ENCODE measurements at regions not wholly inside any gene's neighbourhood (a gene's known extent, or its start where the extent isn't known, plus 50 kb on each side); places are given as distances from the start of the nearest gene placed in this dataset.
A peak's percentile ranks its signal among the peaks of the same experiment; 100 is the strongest.

GRCh38 chr2:4549666-4550210 is 846.4 kb downstream of the DCDC2C start:
- Mint-ChIP-seq H3K27me3 (ENCODE audit: insufficient read depth, low read depth) (no peaks in the 10 kb centered on the region), H3K4me1 (peaks cover 6% of the 10 kb centered on the region), H3K4me3 (no peak overlapping the region), H3K36me3 (no peaks in the 10 kb centered on the region), H3K27ac (no peak overlapping the region), H3K9me3 (no peaks in the 10 kb centered on the region)
- Histone ChIP-seq H3K9ac (no peak overlapping the region), H3F3A (ENCODE audit: low read depth) (no peaks in the 10 kb centered on the region), H3K36me3 (no peaks in the 10 kb centered on the region), H3K9me3 (ENCODE audit: low read depth) (no peaks in the 10 kb centered on the region), H3K4me1 (no peaks in the 10 kb centered on the region), H4K20me1 (ENCODE audit: low read depth) (no peaks in the 10 kb centered on the region), H2AFZ (replicated peaks) (no peak overlapping the region), H3K27ac (no peak overlapping the region), H3K4me2 (no peak overlapping the region), H3K79me2 (ENCODE audit: low read depth) (no peaks in the 10 kb centered on the region), H3K4me3 (no peak overlapping the region), H3K27me3 (no peaks in the 10 kb centered on the region)
- no peak for DNase-seq (ENCODE audit: low spot score)
- TF ChIP-seq CTCF (IDR thresholded peaks at IDR 0.05) (no peak), EZH2phosphoT487 (IDR thresholded peaks at IDR 0.05) (no peak), EZH2 (IDR thresholded peaks at IDR 0.05) (no peak)

GRCh38 chr2:4551691-4552474 is 848.5 kb downstream of the DCDC2C start:
- H3K27me3 Mint-ChIP-seq (ENCODE audit: insufficient read depth, low read depth): no peaks in the 10 kb centered on the region
- Histone ChIP-seq H3K36me3 (no peaks in the 10 kb centered on the region), H3K9me3 (ENCODE audit: low read depth) (no peaks in the 10 kb centered on the region), H2AFZ (replicated peaks) (no peak overlapping the region), H3K4me1 (no peaks in the 10 kb centered on the region), H3K79me2 (ENCODE audit: low read depth) (no peaks in the 10 kb centered on the region), H3K27me3 (no peaks in the 10 kb centered on the region), H4K20me1 (ENCODE audit: low read depth) (no peaks in the 10 kb centered on the region), H3K9ac (no peak overlapping the region), H3K4me2 (no peak overlapping the region), H3F3A (ENCODE audit: low read depth) (no peaks in the 10 kb centered on the region), H3K27ac (no peak overlapping the region), H3K4me3 (no peak overlapping the region)
- peaks cover 6% of the 10 kb centered on the region for H3K4me1 Mint-ChIP-seq
- H3K9me3 Mint-ChIP-seq: no peaks in the 10 kb centered on the region
- H3K36me3 Mint-ChIP-seq: no peaks in the 10 kb centered on the region
- H3K4me3 Mint-ChIP-seq: no peak overlapping the region
- no peak overlapping the region for H3K27ac Mint-ChIP-seq
- DNase-seq (ENCODE audit: low spot score): no peak
- TF ChIP-seq EZH2 (IDR thresholded peaks at IDR 0.05): no peak
- TF ChIP-seq EZH2phosphoT487 (IDR thresholded peaks at IDR 0.05): no peak

DNA sequence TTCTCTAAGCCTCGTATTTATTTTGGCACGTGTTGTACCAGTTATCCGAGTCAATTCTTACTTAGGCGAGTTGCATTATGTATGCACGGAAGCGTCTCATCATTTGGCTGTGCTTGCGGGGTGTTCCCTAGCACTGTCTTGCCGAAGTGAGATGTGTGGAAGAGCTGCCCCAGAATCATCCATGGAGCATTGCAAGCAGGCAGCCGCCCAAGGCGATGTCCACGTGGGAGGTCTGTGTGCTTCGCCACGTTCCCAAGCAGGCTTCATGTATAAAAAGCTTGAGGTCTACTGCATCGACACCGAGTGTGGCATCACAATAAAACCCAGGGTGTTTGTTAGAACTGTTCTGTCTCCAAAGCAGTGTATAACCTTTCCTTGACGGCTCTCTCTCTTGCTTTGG is 849.9 kb downstream of the DCDC2C start:
- Mint-ChIP-seq H3K4me1 (peaks cover 6% of the 10 kb centered on the region), H3K4me3 (no peak overlapping the region), H3K27me3 (ENCODE audit: insufficient read depth, low read depth) (no peaks in the 10 kb centered on the region), H3K36me3 (no peaks in the 10 kb centered on the region), H3K9me3 (no peaks in the 10 kb centered on the region), H3K27ac (no peak overlapping the region)
- H3K9ac ChIP-seq: no peak overlapping the region
- H4K20me1 ChIP-seq (ENCODE audit: low read depth): no peaks in the 10 kb centered on the region
- H3K4me3 ChIP-seq: no peak overlapping the region
- H3K4me2 ChIP-seq: no peak overlapping the region
- H3K36me3 ChIP-seq: no peaks in the 10 kb centered on the region
- DNase-seq (ENCODE audit: low spot score): no peak
- TF ChIP-seq EZH2 (IDR thresholded peaks at IDR 0.05) (no peak), EZH2phosphoT487 (IDR thresholded peaks at IDR 0.05) (no peak), CTCF (IDR thresholded peaks at IDR 0.05) (no peak)
- no peaks in the 10 kb centered on the region for H3K9me3 ChIP-seq (ENCODE audit: low read depth)
- H3K4me1 ChIP-seq: no peaks in the 10 kb centered on the region
- H3K27ac ChIP-seq: no peak overlapping the region
- H2AFZ ChIP-seq (replicated peaks): peak overlapping the region; percentile 43
- H3K79me2 ChIP-seq (ENCODE audit: low read depth): no peaks in the 10 kb centered on the region
- H3K27me3 ChIP-seq: no peaks in the 10 kb centered on the region
- H3F3A ChIP-seq (ENCODE audit: low read depth): no peaks in the 10 kb centered on the region

Data from neural progenitor cell (in vitro differentiated cells).